K562 (cell line): ENCODE measurements at regions not wholly inside any gene's neighbourhood (a gene's known extent, or its start where the extent isn't known, plus 50 kb on each side); places are given as distances from the start of the nearest gene placed in this dataset.

Experiments used
- ATAC-seq: fragments of 200-7000 bp; cut with Tn5 transposase; 3 replicates; pipeline ENCODE4 v1.9.1; 2020; ENCODE audit warnings: moderate library complexity
- BruUV-seq: library from RNA; stranded (reverse); fragments of 400-500 nt; replicated peaks from 2 replicates; lab custom pipeline; 2021; lab: Mats Ljungman, UMichigan
- CTCF ChIA-PET: fragments of 300-600 bp; formaldehyde crosslinking; extraction: SDS; loops from one replicate; lab custom pipeline; 2021; ENCODE audit warnings: low intra/inter-chr PET ratio; lab: Yijun Ruan, JAX
- POLR2A ChIA-PET: fragments of 300-600, 350-650 bp; sonication (Branson Sonifier 250); formaldehyde crosslinking; extraction: SDS; loops from one replicate; lab custom pipeline; 2021; ENCODE audit warnings: antibody characterized with exemption, inconsistent platforms; lab: Yijun Ruan, JAX
- DNase-seq, 4 experiments: peaks; one replicate each; pipeline versions ENCODE4 v3.0.0 to v3.0.0-alpha.2; 2011 to 2018; ENCODE audit warnings: low spot score in 3 of 4, mixed read lengths in 3 of 4; ENCODE audit errors: extremely low read depth in 1 of 4
- FAIRE-seq: peaks from 2 replicates; lab custom pipeline; 2011; peaks lifted over from hg19 to GRCh38; lab: Jason Lieb, UNC
- H2AFZ ChIP-seq: 2 replicates; pipeline ENCODE4 v1.6.0; 2011; ENCODE audit warnings: low read depth, low read length, control low read depth, inconsistent platforms
- H3K27ac ChIP-seq: fragments of 200-600 bp; 3 replicates; pipeline ENCODE4 v1.8.0; 2011; ENCODE audit warnings: low read depth, mild to moderate bottlenecking, control low read depth, inconsistent platforms, low read length, moderate library complexity, mixed read lengths; ENCODE audit errors: extremely low read depth
- H3K27me3 ChIP-seq, 2 experiments: fragments of 300-600 bp in 1 of 2; 2 replicates in 1 of 2; 3 replicates in 1 of 2; pipeline versions ENCODE4 v1.6.0 to v1.8.0; 2011; ENCODE audit warnings: inconsistent platforms in 2 of 2, low read length in 2 of 2, mild to moderate bottlenecking in 1 of 2, mixed read lengths in 1 of 2, moderate library complexity in 1 of 2; ENCODE audit not compliant: control insufficient read depth in 2 of 2, insufficient read depth in 2 of 2
- H3K36me3 ChIP-seq: fragments of 300-600 bp; 3 replicates; pipeline ENCODE4 v1.8.0; 2011; ENCODE audit warnings: mild to moderate bottlenecking, low read length, inconsistent platforms; ENCODE audit not compliant: control insufficient read depth, insufficient read depth
- H3K4me1 ChIP-seq, 2 experiments: fragments of 200-600 bp in 1 of 2; replicated peaks in 1 of 2; 2 replicates in 1 of 2; 3 replicates in 1 of 2; pipeline versions ENCODE4 v1.5.1 to v1.8.0; 2011; ENCODE audit warnings: inconsistent platforms in 2 of 2, low read length in 2 of 2, mild to moderate bottlenecking in 1 of 2, mixed read lengths in 1 of 2, moderate library complexity in 1 of 2; ENCODE audit not compliant: control insufficient read depth in 2 of 2, insufficient read depth in 2 of 2
- H3K4me2 ChIP-seq: 2 replicates; pipeline ENCODE4 v1.6.1; 2011; ENCODE audit warnings: low read length, control low read depth, inconsistent platforms, mixed read lengths; ENCODE audit not compliant: insufficient read depth
- H3K4me3 ChIP-seq: fragments of 200-600 bp; sonication (generic), shearing (Covaris generic); 2 replicates; pipeline ENCODE4 v1.5.1; 2016; ENCODE audit warnings: control low read depth, inconsistent platforms
- H3K79me2 ChIP-seq: fragments of 200-600 bp; 3 replicates; pipeline ENCODE4 v1.8.0; 2011; ENCODE audit warnings: low read length, inconsistent platforms; ENCODE audit not compliant: control insufficient read depth, insufficient read depth
- H3K9ac ChIP-seq, 2 experiments: 2 replicates each; pipeline versions ENCODE4 v1.6.0 to v1.6.1; 2011; ENCODE audit warnings: low read depth in 2 of 2, low read length in 2 of 2, control low read depth in 1 of 2, inconsistent platforms in 1 of 2, mild to moderate bottlenecking in 1 of 2, mixed read lengths in 1 of 2; ENCODE audit not compliant: insufficient read depth in 1 of 2
- H3K9me1 ChIP-seq: one replicate; pipeline ENCODE4 v1.6.0; 2011; ENCODE audit warnings: inconsistent platforms, mild to moderate bottlenecking, low read length, moderate library complexity; ENCODE audit not compliant: control insufficient read depth, insufficient read depth
- H3K9me3 ChIP-seq: replicated peaks from 2 replicates; pipeline ENCODE4 v1.5.1; 2011; ENCODE audit warnings: low read depth, low read length, inconsistent platforms; ENCODE audit not compliant: control insufficient read depth, insufficient read depth
- H4K20me1 ChIP-seq: replicated peaks from 2 replicates; pipeline ENCODE4 v1.6.1; 2011; ENCODE audit warnings: low read length, inconsistent platforms, mixed read lengths; ENCODE audit not compliant: control insufficient read depth, insufficient read depth
- DIDO1 ChIP-seq: fragments of 450-650 bp; IDR thresholded peaks from 2 replicates; pipeline ENCODE4 v1.6.1; 2016; ENCODE audit warnings: low read depth, missing biosample characterization, missing genetic modification characterization
- EGR1 ChIP-seq: fragments of 450-650 bp; conservative IDR thresholded peaks from 2 replicates; pipeline ENCODE4 v1.6.1; 2017; ENCODE audit warnings: mild to moderate bottlenecking
- EZH2 ChIP-seq: IDR thresholded peaks from 2 replicates; pipeline ENCODE4 v1.6.1; 2012; ENCODE audit warnings: low read depth, mild to moderate bottlenecking, inconsistent platforms, low read length, borderline replicate concordance
- FIP1L1 ChIP-seq: fragments of 200-400 bp; formaldehyde crosslinking; IDR thresholded peaks from 2 replicates; pipeline ENCODE4 v1.6.1; 2018; ENCODE audit warnings: mild to moderate bottlenecking, low read depth, low read length; ENCODE audit not compliant: poor library complexity, severe bottlenecking
- HEY1 ChIP-seq: fragments of 250-450 bp; sonication (Bioruptor Pico); IDR thresholded peaks from 2 replicates; pipeline ENCODE4 v1.5.0; 2020; ENCODE audit warnings: mild to moderate bottlenecking, moderate library complexity, borderline replicate concordance
- NFATC3 ChIP-seq: fragments of 450-650 bp; IDR thresholded peaks from 2 replicates; pipeline ENCODE4 v1.6.1; 2017; ENCODE audit warnings: mild to moderate bottlenecking
- RAD51 ChIP-seq: fragments of 450-650 bp; IDR thresholded peaks from 2 replicates; pipeline ENCODE4 v1.7.1; 2016; ENCODE audit warnings: low read depth, mild to moderate bottlenecking, borderline replicate concordance
- RNF219 ChIP-seq: fragments of 250-450 bp; sonication (Bioruptor Pico); IDR thresholded peaks from 2 replicates; pipeline ENCODE4 v1.5.0; 2022; ENCODE audit warnings: mild to moderate bottlenecking
- SMARCB1 ChIP-seq: IDR thresholded peaks from 2 replicates; pipeline ENCODE4 v1.6.1; 2011; ENCODE audit warnings: improper control_type of control experiment, low read depth; ENCODE audit not compliant: insufficient read length
- TAF1 ChIP-seq: IDR thresholded peaks from 2 replicates; pipeline ENCODE4 v1.6.1; 2011; ENCODE audit warnings: mild to moderate bottlenecking, low read length, moderate library complexity; ENCODE audit not compliant: insufficient read depth, control insufficient read depth, severe bottlenecking; ENCODE audit errors: extremely low read depth
- THRA ChIP-seq: fragments of 450-650 bp; IDR thresholded peaks from 2 replicates; pipeline ENCODE4 v1.6.1; 2017; ENCODE audit warnings: mild to moderate bottlenecking, moderate library complexity
- ZNF239 ChIP-seq: fragments of 250-450 bp; sonication (Bioruptor Pico); IDR thresholded peaks from 2 replicates; pipeline ENCODE4 v1.4.0; 2020; ENCODE audit warnings: mild to moderate bottlenecking
- ZNF263 ChIP-seq: sonication (generic); formaldehyde crosslinking; IDR thresholded peaks from 2 replicates; pipeline ENCODE4 v1.8.0; 2022; ENCODE audit warnings: mild to moderate bottlenecking, missing genetic modification reagents, borderline replicate concordance
- ZNF408 ChIP-seq: fragments of 250-450 bp; sonication (Bioruptor Pico); IDR thresholded peaks from 2 replicates; pipeline ENCODE4 v1.4.0; 2020; ENCODE audit warnings: low read depth, mild to moderate bottlenecking, moderate library complexity
- ZNF41 ChIP-seq: fragments of 250-450 bp; sonication (Bioruptor Pico); conservative IDR thresholded peaks from 2 replicates; pipeline ENCODE4 v1.4.0; 2020; ENCODE audit warnings: mild to moderate bottlenecking
- WGBS: fragments of 100-300 bp; shearing (Covaris generic); methylation state at CpG from one replicate; pipeline ENCODE4 v1.1.6; 2016; ENCODE audit warnings: low coverage, mixed read lengths; ENCODE audit not compliant: insufficient coverage; ENCODE audit errors: missing lambda C conversion rate; 5-methylcytosine and 5-hydroxymethylcytosine counted together
- in situ Hi-C: fragments of 300-500 bp; cut with MboI; formaldehyde crosslinking; loops from 4 replicates; pipeline ENCODE4 v1.15.0; 2018; ENCODE audit warnings: inconsistent platforms, mixed read lengths
- intact Hi-C: fragments of 100-400 bp; cut with micrococcal nuclease; formaldehyde crosslinking; loops from 2 replicates; pipeline ENCODE4 v1.14.2; 2022
- TF ChIP-seq, protein P1 (sequence below): fragments of 250-450 bp; sonication (Bioruptor Pico); IDR thresholded peaks from 2 replicates; pipeline ENCODE4 v1.4.0; 2020; ENCODE audit warnings: mild to moderate bottlenecking, moderate library complexity

GRCh38 chr5:116905885-116906284 lies 331.3 kb upstream of the SEMA6A start:
- FAIRE-seq, result no peak
- in situ Hi-C loops, result no loop called here
- Histone ChIP-seq H3K9ac (no peak overlapping the region), H3K36me3 (no peaks in the 10 kb centered on the region), H3K9me1 (no peaks in the 10 kb centered on the region), H3K4me1 (no peaks in the 10 kb centered on the region), H3K27me3 (no peaks in the 10 kb centered on the region), H3K27ac (no peak overlapping the region), H3K4me3 (no peak overlapping the region), H3K9me3 (no peaks in the 10 kb centered on the region), H3K4me2 (no peak overlapping the region), H2AFZ (no peak overlapping the region), H3K79me2 (no peaks in the 10 kb centered on the region), H4K20me1 (no peaks in the 10 kb centered on the region)
- no peak for DNase-seq
- 0% methylated on average over 3 of the region's 3 CpGs for WGBS
- POLR2A ChIA-PET, result no interaction called here
- no TSS peak for BruUV-seq
- ATAC-seq, result no peak
- no peak for TF ChIP-seq ZNF263 (CRISPR knock-in tag)
- no peak for TF ChIP-seq ZNF408 (CRISPR knock-in tag)
- no peak for TF ChIP-seq EGR1
- TF ChIP-seq RNF219, result no peak
- no peak for TF ChIP-seq NFATC3
- TF ChIP-seq ZNF239 (CRISPR knock-in tag), result no peak
- no peak for TF ChIP-seq EZH2
- TF ChIP-seq, protein P1, sequence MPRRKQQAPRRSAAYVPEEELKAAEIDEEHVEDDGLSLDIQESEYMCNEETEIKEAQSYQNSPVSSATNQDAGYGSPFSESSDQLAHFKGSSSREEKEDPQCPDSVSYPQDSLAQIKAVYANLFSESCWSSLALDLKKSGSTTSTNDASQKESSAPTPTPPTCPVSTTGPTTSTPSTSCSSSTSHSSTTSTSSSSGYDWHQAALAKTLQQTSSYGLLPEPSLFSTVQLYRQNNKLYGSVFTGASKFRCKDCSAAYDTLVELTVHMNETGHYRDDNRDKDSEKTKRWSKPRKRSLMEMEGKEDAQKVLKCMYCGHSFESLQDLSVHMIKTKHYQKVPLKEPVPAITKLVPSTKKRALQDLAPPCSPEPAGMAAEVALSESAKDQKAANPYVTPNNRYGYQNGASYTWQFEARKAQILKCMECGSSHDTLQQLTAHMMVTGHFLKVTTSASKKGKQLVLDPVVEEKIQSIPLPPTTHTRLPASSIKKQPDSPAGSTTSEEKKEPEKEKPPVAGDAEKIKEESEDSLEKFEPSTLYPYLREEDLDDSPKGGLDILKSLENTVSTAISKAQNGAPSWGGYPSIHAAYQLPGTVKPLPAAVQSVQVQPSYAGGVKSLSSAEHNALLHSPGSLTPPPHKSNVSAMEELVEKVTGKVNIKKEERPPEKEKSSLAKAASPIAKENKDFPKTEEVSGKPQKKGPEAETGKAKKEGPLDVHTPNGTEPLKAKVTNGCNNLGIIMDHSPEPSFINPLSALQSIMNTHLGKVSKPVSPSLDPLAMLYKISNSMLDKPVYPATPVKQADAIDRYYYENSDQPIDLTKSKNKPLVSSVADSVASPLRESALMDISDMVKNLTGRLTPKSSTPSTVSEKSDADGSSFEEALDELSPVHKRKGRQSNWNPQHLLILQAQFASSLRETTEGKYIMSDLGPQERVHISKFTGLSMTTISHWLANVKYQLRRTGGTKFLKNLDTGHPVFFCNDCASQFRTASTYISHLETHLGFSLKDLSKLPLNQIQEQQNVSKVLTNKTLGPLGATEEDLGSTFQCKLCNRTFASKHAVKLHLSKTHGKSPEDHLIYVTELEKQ (CRISPR knock-in tag), result no peak
- TF ChIP-seq DIDO1, result no peak
- TF ChIP-seq HEY1 (CRISPR knock-in tag), result no peak
- TF ChIP-seq THRA, result no peak
- no peak for TF ChIP-seq RAD51
- TF ChIP-seq FIP1L1, result no peak
- TF ChIP-seq TAF1, result no peak
- TF ChIP-seq SMARCB1, result no peak
- no peak for TF ChIP-seq ZNF41
- intact Hi-C loops, result no loop called here
- CTCF ChIA-PET, result no interaction called here
